Epithelial cell of esophagus (primary cell): ENCODE measurements at regions not wholly inside any gene's neighbourhood (a gene's known extent, or its start where the extent isn't known, plus 50 kb on each side); places are given as distances from the start of the nearest gene placed in this dataset.

Experiments used
- DNase-seq: peaks from one replicate; pipeline ENCODE4 v3.0.0; 2010; ENCODE audit warnings: low read depth
- H3K4me3 ChIP-seq: 2 replicates; pipeline ENCODE4 v1.5.1; 2011; ENCODE audit warnings: mild to moderate bottlenecking, low read length, control low read depth
- TF ChIP-seq, protein P1 (sequence below): IDR thresholded peaks from 2 replicates; pipeline ENCODE4 v1.5.1; 2011; ENCODE audit warnings: low read depth, mild to moderate bottlenecking, low read length, control low read depth, inconsistent platforms; ENCODE audit not compliant: insufficient read depth; ENCODE audit errors: missing control alignments

DNA sequence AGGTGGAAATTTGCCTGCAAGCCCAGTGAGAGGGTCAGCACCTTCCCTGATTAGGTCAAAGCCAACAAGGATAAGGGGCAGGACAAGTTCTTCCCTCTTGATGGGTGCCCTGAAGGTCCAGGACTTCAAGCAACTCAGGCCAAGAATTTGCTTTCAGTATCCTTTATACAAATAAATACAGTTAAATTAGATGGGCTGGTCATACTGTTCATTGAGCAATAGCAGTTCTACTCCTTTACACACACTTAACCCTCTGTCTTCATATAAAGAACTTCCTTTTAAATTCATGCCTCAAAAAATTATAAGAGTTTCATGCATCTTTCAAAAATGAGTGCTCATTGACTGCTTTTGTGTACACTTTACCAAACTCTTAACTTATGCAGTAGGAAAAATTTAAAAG, 392.0 kb downstream of the SPRY1 start:
- DNase-seq: no peak
- TF ChIP-seq, protein P1, sequence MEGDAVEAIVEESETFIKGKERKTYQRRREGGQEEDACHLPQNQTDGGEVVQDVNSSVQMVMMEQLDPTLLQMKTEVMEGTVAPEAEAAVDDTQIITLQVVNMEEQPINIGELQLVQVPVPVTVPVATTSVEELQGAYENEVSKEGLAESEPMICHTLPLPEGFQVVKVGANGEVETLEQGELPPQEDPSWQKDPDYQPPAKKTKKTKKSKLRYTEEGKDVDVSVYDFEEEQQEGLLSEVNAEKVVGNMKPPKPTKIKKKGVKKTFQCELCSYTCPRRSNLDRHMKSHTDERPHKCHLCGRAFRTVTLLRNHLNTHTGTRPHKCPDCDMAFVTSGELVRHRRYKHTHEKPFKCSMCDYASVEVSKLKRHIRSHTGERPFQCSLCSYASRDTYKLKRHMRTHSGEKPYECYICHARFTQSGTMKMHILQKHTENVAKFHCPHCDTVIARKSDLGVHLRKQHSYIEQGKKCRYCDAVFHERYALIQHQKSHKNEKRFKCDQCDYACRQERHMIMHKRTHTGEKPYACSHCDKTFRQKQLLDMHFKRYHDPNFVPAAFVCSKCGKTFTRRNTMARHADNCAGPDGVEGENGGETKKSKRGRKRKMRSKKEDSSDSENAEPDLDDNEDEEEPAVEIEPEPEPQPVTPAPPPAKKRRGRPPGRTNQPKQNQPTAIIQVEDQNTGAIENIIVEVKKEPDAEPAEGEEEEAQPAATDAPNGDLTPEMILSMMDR: no peak
- H3K4me3 ChIP-seq: no peak overlapping the region

DNA sequence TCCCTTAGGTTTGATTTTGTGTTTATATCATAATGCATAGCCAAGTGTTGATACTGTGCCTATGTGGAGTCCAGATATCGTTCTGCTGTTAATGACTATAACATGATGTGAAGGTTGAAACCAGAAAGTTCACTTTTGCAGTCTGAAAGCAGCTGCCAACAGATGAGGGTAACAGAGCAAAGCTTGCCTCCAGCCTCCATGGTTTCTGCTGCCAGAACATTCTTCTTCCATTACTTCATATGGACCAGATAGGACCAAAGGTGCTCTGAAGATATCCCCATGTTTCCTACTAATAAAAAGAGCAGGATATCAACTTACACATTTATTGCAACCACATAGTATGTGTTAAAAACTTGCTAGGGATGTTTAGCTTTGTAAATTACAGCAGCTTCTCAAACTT, 394.1 kb downstream of the SPRY1 start:
- TF ChIP-seq, protein P1: no peak
- peak; percentile 6 for DNase-seq
- no peak overlapping the region for H3K4me3 ChIP-seq

DNA sequence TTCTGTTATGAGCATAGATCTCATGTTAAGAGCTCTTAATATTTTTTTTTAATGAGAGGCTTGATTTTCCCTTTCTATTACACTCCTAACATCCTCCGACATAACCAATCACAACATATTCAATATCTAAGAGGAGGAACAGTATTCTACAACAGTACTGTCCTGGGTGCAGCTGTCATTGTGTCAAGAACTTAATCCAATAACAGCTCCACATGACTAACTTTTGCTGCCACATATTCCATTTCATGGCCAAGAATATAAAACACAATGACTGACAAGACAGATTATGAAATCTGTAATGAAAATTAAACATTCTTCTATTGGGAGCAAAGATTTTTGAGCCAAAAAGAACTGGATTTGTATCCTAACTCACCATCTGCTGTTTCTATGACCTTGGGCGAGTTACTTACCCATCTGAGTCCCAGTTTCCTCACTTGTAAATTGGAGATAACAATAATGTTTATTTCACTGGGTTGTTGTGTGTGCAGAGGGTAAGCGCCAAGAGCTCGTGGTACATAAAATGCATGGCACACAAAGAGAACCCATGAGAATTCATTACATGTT, 405.6 kb downstream of the SPRY1 start:
- no peak for DNase-seq
- TF ChIP-seq, protein P1: no peak
- H3K4me3 ChIP-seq: no peak overlapping the region

DNA sequence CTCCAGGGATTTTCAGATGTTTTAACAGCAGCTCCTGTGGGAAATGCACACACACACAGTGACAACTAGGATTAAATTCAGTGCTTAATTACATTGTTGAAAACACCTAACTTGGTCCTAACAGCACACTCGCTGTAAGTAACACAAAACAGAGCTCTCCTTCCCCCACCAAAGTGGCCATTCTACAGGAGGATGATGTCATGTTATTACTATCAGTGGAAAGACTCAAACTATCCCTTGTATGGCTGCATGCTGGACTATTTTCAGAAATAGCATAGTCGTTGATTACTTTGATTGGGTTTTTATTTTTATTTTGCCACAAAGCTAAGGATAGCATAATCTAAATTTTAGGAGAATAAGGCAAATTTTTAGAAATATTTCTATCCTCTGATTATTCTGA, 406.3 kb downstream of the SPRY1 start:
- H3K4me3 ChIP-seq: no peak overlapping the region
- TF ChIP-seq, protein P1: no peak
- DNase-seq: no peak

DNA sequence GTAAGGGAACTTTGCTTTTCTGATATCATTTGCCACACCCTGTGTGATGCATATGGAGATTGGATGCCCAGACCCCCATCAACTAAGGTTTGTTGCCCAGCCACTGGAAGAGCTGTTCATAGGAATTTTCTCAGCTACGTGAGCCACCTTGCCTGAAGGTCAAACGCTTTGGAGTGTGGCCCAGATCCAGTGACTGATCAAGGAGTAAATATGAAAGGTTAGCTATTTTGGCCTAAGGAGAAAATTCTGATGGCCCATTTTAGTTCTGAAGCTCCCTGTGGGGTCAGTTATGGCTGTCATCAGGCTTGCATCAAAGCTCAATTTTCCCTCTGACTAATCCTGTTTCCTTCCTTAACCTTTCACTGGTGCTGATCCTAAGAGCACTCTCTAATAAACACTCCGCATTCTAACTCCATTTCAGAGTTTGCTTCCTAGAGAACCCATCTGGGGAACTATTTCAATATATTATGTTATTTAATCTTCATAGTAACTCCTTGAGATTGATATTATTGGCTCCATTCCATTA, 407.7 kb downstream of the SPRY1 start:
- no peak for DNase-seq
- H3K4me3 ChIP-seq: no peak overlapping the region
- TF ChIP-seq, protein P1: no peak

DNA sequence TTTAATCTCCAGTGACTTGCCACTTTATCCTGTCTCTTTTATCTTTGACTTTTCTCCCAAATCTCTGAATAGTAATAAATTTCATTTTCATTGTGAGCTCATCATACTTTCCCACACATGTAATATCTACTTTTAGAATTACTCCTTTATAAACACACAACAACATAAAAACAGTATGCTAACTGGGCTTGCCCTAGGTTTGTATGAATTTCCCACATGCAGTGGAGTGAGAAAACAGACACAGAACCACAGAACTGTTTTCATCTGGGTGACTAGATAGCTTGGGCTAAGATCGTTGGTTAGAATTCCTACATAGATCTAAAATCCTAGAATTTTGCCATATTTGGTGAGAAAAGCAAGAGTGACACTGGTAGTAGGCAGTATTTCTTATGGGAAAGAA, 409.5 kb downstream of the SPRY1 start:
- TF ChIP-seq, protein P1: no peak
- H3K4me3 ChIP-seq: no peak overlapping the region
- DNase-seq: no peak

DNA sequence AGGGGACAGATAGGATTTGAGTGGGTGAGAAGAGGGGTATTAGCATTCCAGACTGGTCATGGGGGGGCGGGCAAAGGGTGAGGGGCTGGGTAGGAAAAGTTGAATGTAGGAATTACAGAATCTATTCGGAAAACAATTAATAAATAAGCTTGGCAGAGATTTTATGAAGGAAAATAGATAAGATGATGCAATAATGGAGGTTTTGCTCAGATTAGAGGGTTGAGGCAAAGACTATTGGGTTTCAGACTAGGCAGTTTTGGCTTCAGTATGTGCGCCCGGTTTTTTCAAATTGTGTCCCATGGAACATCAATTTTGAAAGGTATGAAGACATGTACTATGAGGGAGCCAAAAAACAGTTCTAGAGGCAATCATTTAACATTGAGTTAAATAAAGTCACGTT, 410.6 kb downstream of the SPRY1 start:
- DNase-seq: no peak
- TF ChIP-seq, protein P1: no peak
- no peak overlapping the region for H3K4me3 ChIP-seq
